ENCODE measurements at regions not wholly inside any gene's neighbourhood (a gene's known extent, or its start where the extent isn't known, plus 50 kb on each side); places are given as distances from the start of the nearest gene placed in this dataset.

- no CpG with 5 or more reads among the region's 1 CpG for WGBS, 2 experiments (ENCODE audit: extremely low coverage in 2 of 2, insufficient read length in 1 of 2)
- no peak overlapping the region for H3K18ac ChIP-seq (ENCODE audit: low read depth, low read length)
- no peaks in the 10 kb centered on the region for H3K79me1 ChIP-seq (ENCODE audit: low read depth in 1 of 2, low read length in 2 of 2)
- H2BK120ac ChIP-seq (ENCODE audit: low read depth, low read length), result no peak overlapping the region
- H3K27me3 ChIP-seq (ENCODE audit: control insufficient read depth, insufficient read depth, low read length), result no peaks in the 10 kb centered on the region
- BruUV-seq (replicated peaks), result no TSS peak
- no peaks in the 10 kb centered on the region for H4K20me1 ChIP-seq (ENCODE audit: insufficient read depth, low read length)
- no peaks in the 10 kb centered on the region for H3K4me1 ChIP-seq (ENCODE audit: control insufficient read depth, insufficient read depth, low read length)
- no peak overlapping the region for H2AK5ac ChIP-seq (ENCODE audit: low read depth, low read length)
- H3K36me3 ChIP-seq (ENCODE audit: control insufficient read depth, insufficient read depth, low read length), result no peaks in the 10 kb centered on the region
- H2AK9ac ChIP-seq (replicated peaks; ENCODE audit: low read depth, low read length, poor library complexity), result no peak overlapping the region
- no peak overlapping the region for H3K9ac ChIP-seq (ENCODE audit: low read depth, low read length)
- H3K27ac ChIP-seq (ENCODE audit: insufficient read depth, low read length), result no peak overlapping the region
- H2BK20ac ChIP-seq (ENCODE audit: low read depth, low read length), result no peak overlapping the region
- H3K9me1 ChIP-seq (ENCODE audit: insufficient read depth, low read length), result no peaks in the 10 kb centered on the region
- no peak overlapping the region for H3K4me3 ChIP-seq (ENCODE audit: insufficient read depth, low read depth, low read length)
- in situ Hi-C loops (cut with MboI; ENCODE audit: low sequenced_read_pairs), result no loop called here
- intact Hi-C loops (cut with micrococcal nuclease), result no loop called here
- no peak overlapping the region for H3K4me2 ChIP-seq (ENCODE audit: low read depth, low read length)
- no peak overlapping the region for H3K4ac ChIP-seq (ENCODE audit: low read depth, low read length)
- no peak for TF ChIP-seq CTCF (conservative IDR thresholded peaks at IDR 0.05; ENCODE audit: low read depth, low read length)
- TF ChIP-seq MXI1 (IDR thresholded peaks at IDR 0.05; ENCODE audit: borderline replicate concordance, low read depth, low read length), result no peak
- TF ChIP-seq RAD21 (IDR thresholded peaks at IDR 0.05; ENCODE audit: low read length), result no peak
- TF ChIP-seq CHD1 (IDR thresholded peaks at IDR 0.05; ENCODE audit: low read depth, low read length), result no peak
- no peak for TF ChIP-seq SMC3 (IDR thresholded peaks at IDR 0.05; ENCODE audit: low read depth, low read length)
- no peak for TF ChIP-seq BHLHE40 (IDR thresholded peaks at IDR 0.05; ENCODE audit: low read depth, low read length)
- no peak for TF ChIP-seq MAFK (IDR thresholded peaks at IDR 0.05; ENCODE audit: low read depth, low read length)
- TF ChIP-seq POLR2A (IDR thresholded peaks at IDR 0.05; ENCODE audit: low read depth, low read length), result no peak
- TF ChIP-seq ELK1 (IDR thresholded peaks at IDR 0.05; ENCODE audit: borderline replicate concordance, low read depth, low read length), result no peak
- TF ChIP-seq USF2 (IDR thresholded peaks at IDR 0.05; ENCODE audit: low read depth, low read length), result no peak
- TF ChIP-seq MAZ (IDR thresholded peaks at IDR 0.05; ENCODE audit: borderline replicate concordance, low read depth, low read length), result no peak
- no peak for TF ChIP-seq FOS (IDR thresholded peaks at IDR 0.05; ENCODE audit: low read depth, low read length)
- TF ChIP-seq NFE2L2 (IDR thresholded peaks at IDR 0.05; ENCODE audit: low read depth, low read length), result no peak
- TF ChIP-seq RCOR1 (IDR thresholded peaks at IDR 0.05; ENCODE audit: insufficient replicate concordance, low read length), result no peak
- no peak for TF ChIP-seq CEBPB (IDR thresholded peaks at IDR 0.05; ENCODE audit: low read depth, low read length)
- no peak for TF ChIP-seq RFX5 (IDR thresholded peaks at IDR 0.05; ENCODE audit: low read depth, low read length)
- no peak overlapping the region for H2BK5ac ChIP-seq (ENCODE audit: low read depth, low read length, poor library complexity, severe bottlenecking)
- no peak overlapping the region for H3K56ac ChIP-seq (ENCODE audit: extremely low read depth, insufficient read depth, low read length)
- H4K91ac ChIP-seq (ENCODE audit: insufficient read depth, low read depth, low read length), result no peak overlapping the region
- H3K9me3 ChIP-seq (ENCODE audit: control insufficient read depth, insufficient read depth, low read length), result no peaks in the 10 kb centered on the region
- ATAC-seq (ENCODE audit: low read depth) (no peak), DNase-seq (no peak)
- H3K14ac ChIP-seq (replicated peaks; ENCODE audit: low read depth, low read length), result no peak overlapping the region
- CTCF ChIA-PET, result no interaction called here
- H3K23ac ChIP-seq (ENCODE audit: low read depth, low read length), result no peak overlapping the region
- dilution Hi-C loops (cut with HindIII; ENCODE audit: low sequenced_read_pairs, unreplicated experiment), result no loop called here
- H4K8ac ChIP-seq (ENCODE audit: low read depth in 2 of 2, low read length in 2 of 2), result no peak overlapping the region
- H2AFZ ChIP-seq (replicated peaks; ENCODE audit: low read length, poor library complexity), result no peak overlapping the region
- no peak overlapping the region for H2BK15ac ChIP-seq (ENCODE audit: low read depth, low read length)
- no peak overlapping the region for H4K5ac ChIP-seq (ENCODE audit: low read depth, low read length)
- POLR2A ChIA-PET (ENCODE audit: unreplicated experiment), result no interaction called here
Observed at GRCh38 chr6:160871320-160871719, 120.2 kb upstream of the MAP3K4 start.
